ENCODE measurements at regions not wholly inside any gene's neighbourhood (a gene's known extent, or its start where the extent isn't known, plus 50 kb on each side); places are given as distances from the start of the nearest gene placed in this dataset.

GRCh38 chr6:3913077-3913957 lies 64.1 kb downstream of the FAM50B start (continued):
- no peak for TF ChIP-seq ZNF518A (tag by site-specific recombination; conservative IDR thresholded peaks at IDR 0.05; ENCODE audit: low read depth)
- 0 out of 2 replicates have a peak, but pooled peaks have one; percentile 7 for TF ChIP-seq ZBTB44 (tag by site-specific recombination; IDR thresholded peaks at IDR 0.05)
- no peak for TF ChIP-seq ZNF449 (tag by site-specific recombination; IDR thresholded peaks at IDR 0.05)
- TF ChIP-seq SP3 (tag by site-specific recombination; IDR thresholded peaks at IDR 0.05): peak; percentile 25; the same call in 1 of the 2 replicates
- peak; percentile 80 for TF ChIP-seq EGR2 (tag by site-specific recombination; IDR thresholded peaks at IDR 0.05; ENCODE audit: low read depth)
- peak; percentile 26; the same call in 1 of the 2 replicates for TF ChIP-seq ZNF24 (tag by site-specific recombination; IDR thresholded peaks at IDR 0.05)
- TF ChIP-seq ZBTB11 (tag by site-specific recombination; conservative IDR thresholded peaks at IDR 0.05; ENCODE audit: low read depth): no peak
- TF ChIP-seq ZNF423 (tag by site-specific recombination; IDR thresholded peaks at IDR 0.05): no peak
- TF ChIP-seq ZNF394 (tag by site-specific recombination; IDR thresholded peaks at IDR 0.05; ENCODE audit: borderline replicate concordance): no peak; the same call in 1 of the 2 replicates
- TF ChIP-seq ZNF501 (tag by site-specific recombination; IDR thresholded peaks at IDR 0.05): no peak
- TF ChIP-seq PRDM4 (tag by site-specific recombination; IDR thresholded peaks at IDR 0.05): no peak
- no peak for TF ChIP-seq ZNF707 (tag by site-specific recombination; IDR thresholded peaks at IDR 0.05)
- TF ChIP-seq ZNF16 (tag by site-specific recombination; IDR thresholded peaks at IDR 0.05; ENCODE audit: low read depth): no peak
